HCT116 (cell line): ENCODE measurements at regions not wholly inside any gene's neighbourhood (a gene's known extent, or its start where the extent isn't known, plus 50 kb on each side); places are given as distances from the start of the nearest gene placed in this dataset.
A peak's percentile ranks its signal among the peaks of the same experiment; 100 is the strongest.

Experiments used
- CEBPB ChIP-seq: IDR thresholded peaks from 2 replicates; pipeline ENCODE4 v1.6.1; 2012; ENCODE audit warnings: low read depth
- EGR1 ChIP-seq: IDR thresholded peaks from 2 replicates; pipeline ENCODE4 v1.6.1; 2012; ENCODE audit warnings: low read depth
- ELF1 ChIP-seq: IDR thresholded peaks from 2 replicates; pipeline ENCODE4 v1.6.1; 2012; ENCODE audit warnings: low read depth, borderline replicate concordance
- EZH2 ChIP-seq: fragments of 200-600 bp; sonication (generic); IDR thresholded peaks from 2 replicates; pipeline ENCODE4 v1.6.1; 2017; ENCODE audit warnings: antibody characterized with exemption, mixed run types
- JUND ChIP-seq: IDR thresholded peaks from 2 replicates; pipeline ENCODE4 v1.6.1; 2012
- POLR2A ChIP-seq: IDR thresholded peaks from 2 replicates; pipeline ENCODE4 v1.7.0; 2011; ENCODE audit warnings: borderline replicate concordance; ENCODE audit not compliant: insufficient read depth, insufficient read length; ENCODE audit errors: extremely low read depth
- POLR2AphosphoS5 ChIP-seq: IDR thresholded peaks from 2 replicates; pipeline ENCODE4 v1.6.1; 2011; ENCODE audit warnings: mild to moderate bottlenecking, low read depth, low read length, moderate library complexity
- RAD21 ChIP-seq: IDR thresholded peaks from 2 replicates; pipeline ENCODE4 v1.6.1; 2012; ENCODE audit warnings: low read depth, mild to moderate bottlenecking
- SIN3A ChIP-seq: IDR thresholded peaks from 2 replicates; pipeline ENCODE4 v1.6.1; 2012; ENCODE audit warnings: low read depth
- SP1 ChIP-seq: IDR thresholded peaks from 2 replicates; pipeline ENCODE4 v1.6.1; 2012; ENCODE audit warnings: low read depth
- ZFX ChIP-seq: fragments of 450-650 bp; IDR thresholded peaks from 2 replicates; pipeline ENCODE4 v1.6.1; 2017
- TF ChIP-seq, protein P1 (sequence below), 3 experiments: fragments of 200-600 bp in 1 of 3; sonication (generic) in 1 of 3; IDR thresholded peaks in 2 of 3; conservative IDR thresholded peaks in 1 of 3; 2 replicates each; pipeline ENCODE4 v1.5.1; 2012 to 2017; ENCODE audit warnings: low read depth in 2 of 3, low read length in 2 of 3, antibody characterized with exemption in 1 of 3, borderline replicate concordance in 1 of 3, control low read depth in 1 of 3, mild to moderate bottlenecking in 1 of 3, mixed read lengths in 1 of 3, mixed run types in 1 of 3, moderate library complexity in 1 of 3; ENCODE audit not compliant: insufficient read depth in 1 of 3
- TF ChIP-seq, protein P2 (sequence below): IDR thresholded peaks from 2 replicates; pipeline ENCODE4 v1.6.1; 2012; ENCODE audit warnings: low read depth

DNA sequence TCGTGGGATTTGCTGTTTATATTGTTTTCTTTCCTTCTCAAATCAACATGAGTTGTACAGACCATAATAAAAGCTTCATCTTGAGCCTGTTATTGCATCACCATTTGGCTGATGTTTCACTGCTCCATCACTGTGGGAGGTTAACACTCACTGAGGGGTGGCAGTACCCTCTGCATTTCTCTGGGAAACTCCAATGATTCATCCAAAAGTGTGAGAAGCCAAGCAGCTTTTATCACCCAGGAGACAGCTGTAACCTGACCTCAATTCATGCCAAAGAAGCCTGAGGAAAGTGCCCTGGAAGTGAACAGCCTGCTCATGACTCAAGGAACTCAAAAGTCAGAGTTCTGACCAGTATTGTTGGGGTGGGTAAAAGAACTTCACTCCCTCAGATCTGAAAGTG is 84.1 kb downstream of the GPR88 start:
- TF ChIP-seq ELF1 (no peak), CEBPB (peak; percentile 49; the same call in 1 of the 2 replicates), POLR2A (no peak), EGR1 (no peak), POLR2AphosphoS5 (no peak), RAD21 (no peak), ZFX (no peak), EZH2 (no peak), SP1 (0 out of 2 replicates have a peak, but pooled peaks have one; percentile 11), JUND (peak; percentile 22; the same call in 1 of the 2 replicates), SIN3A (no peak)
- TF ChIP-seq, protein P1, sequence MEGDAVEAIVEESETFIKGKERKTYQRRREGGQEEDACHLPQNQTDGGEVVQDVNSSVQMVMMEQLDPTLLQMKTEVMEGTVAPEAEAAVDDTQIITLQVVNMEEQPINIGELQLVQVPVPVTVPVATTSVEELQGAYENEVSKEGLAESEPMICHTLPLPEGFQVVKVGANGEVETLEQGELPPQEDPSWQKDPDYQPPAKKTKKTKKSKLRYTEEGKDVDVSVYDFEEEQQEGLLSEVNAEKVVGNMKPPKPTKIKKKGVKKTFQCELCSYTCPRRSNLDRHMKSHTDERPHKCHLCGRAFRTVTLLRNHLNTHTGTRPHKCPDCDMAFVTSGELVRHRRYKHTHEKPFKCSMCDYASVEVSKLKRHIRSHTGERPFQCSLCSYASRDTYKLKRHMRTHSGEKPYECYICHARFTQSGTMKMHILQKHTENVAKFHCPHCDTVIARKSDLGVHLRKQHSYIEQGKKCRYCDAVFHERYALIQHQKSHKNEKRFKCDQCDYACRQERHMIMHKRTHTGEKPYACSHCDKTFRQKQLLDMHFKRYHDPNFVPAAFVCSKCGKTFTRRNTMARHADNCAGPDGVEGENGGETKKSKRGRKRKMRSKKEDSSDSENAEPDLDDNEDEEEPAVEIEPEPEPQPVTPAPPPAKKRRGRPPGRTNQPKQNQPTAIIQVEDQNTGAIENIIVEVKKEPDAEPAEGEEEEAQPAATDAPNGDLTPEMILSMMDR (IDR thresholded peaks at IDR 0.05 in 2 of 3, conservative IDR thresholded peaks at IDR 0.05 in 1 of 3; ENCODE audit: borderline replicate concordance in 1 of 3, insufficient read depth in 1 of 3, low read depth in 2 of 3, low read length in 2 of 3): no peak
- TF ChIP-seq, protein P2, sequence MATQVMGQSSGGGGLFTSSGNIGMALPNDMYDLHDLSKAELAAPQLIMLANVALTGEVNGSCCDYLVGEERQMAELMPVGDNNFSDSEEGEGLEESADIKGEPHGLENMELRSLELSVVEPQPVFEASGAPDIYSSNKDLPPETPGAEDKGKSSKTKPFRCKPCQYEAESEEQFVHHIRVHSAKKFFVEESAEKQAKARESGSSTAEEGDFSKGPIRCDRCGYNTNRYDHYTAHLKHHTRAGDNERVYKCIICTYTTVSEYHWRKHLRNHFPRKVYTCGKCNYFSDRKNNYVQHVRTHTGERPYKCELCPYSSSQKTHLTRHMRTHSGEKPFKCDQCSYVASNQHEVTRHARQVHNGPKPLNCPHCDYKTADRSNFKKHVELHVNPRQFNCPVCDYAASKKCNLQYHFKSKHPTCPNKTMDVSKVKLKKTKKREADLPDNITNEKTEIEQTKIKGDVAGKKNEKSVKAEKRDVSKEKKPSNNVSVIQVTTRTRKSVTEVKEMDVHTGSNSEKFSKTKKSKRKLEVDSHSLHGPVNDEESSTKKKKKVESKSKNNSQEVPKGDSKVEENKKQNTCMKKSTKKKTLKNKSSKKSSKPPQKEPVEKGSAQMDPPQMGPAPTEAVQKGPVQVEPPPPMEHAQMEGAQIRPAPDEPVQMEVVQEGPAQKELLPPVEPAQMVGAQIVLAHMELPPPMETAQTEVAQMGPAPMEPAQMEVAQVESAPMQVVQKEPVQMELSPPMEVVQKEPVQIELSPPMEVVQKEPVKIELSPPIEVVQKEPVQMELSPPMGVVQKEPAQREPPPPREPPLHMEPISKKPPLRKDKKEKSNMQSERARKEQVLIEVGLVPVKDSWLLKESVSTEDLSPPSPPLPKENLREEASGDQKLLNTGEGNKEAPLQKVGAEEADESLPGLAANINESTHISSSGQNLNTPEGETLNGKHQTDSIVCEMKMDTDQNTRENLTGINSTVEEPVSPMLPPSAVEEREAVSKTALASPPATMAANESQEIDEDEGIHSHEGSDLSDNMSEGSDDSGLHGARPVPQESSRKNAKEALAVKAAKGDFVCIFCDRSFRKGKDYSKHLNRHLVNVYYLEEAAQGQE: no peak
